H9 (cell line): ENCODE measurements at regions not wholly inside any gene's neighbourhood (a gene's known extent, or its start where the extent isn't known, plus 50 kb on each side); places are given as distances from the start of the nearest gene placed in this dataset.

ENCODE experiments used
- DNase-seq: peaks from one replicate; pipeline ENCODE4 v3.0.0-alpha.2; 2017
- H2AFZ ChIP-seq: one replicate; pipeline ENCODE4 v1.6.1; 2013; ENCODE audit warnings: mild to moderate bottlenecking, low read length, control low read depth, moderate library complexity
- H2AK5ac ChIP-seq: 2 replicates; pipeline ENCODE4 v1.6.1; 2013; ENCODE audit warnings: low read length, control low read depth, mixed read lengths; ENCODE audit not compliant: insufficient read length
- H2BK120ac ChIP-seq: one replicate; pipeline ENCODE4 v1.6.1; 2013; ENCODE audit warnings: low read depth, mild to moderate bottlenecking, low read length, control low read depth, inconsistent platforms; ENCODE audit not compliant: poor library complexity, severe bottlenecking
- H2BK12ac ChIP-seq: 2 replicates; pipeline ENCODE4 v1.6.1; 2013; ENCODE audit warnings: low read length, control low read depth, mixed read lengths, low read depth; ENCODE audit not compliant: insufficient read length
- H2BK15ac ChIP-seq: 2 replicates; pipeline ENCODE4 v1.6.1; 2013; ENCODE audit warnings: low read depth, low read length, control low read depth
- H2BK20ac ChIP-seq: one replicate; pipeline ENCODE4 v1.6.1; 2013; ENCODE audit warnings: low read depth, mild to moderate bottlenecking, low read length, control low read depth, inconsistent platforms; ENCODE audit not compliant: poor library complexity, severe bottlenecking
- H2BK5ac ChIP-seq: 2 replicates; pipeline ENCODE4 v1.6.1; 2013; ENCODE audit warnings: low read length, control low read depth, mixed read lengths; ENCODE audit not compliant: insufficient read length
- H3K14ac ChIP-seq: 2 replicates; pipeline ENCODE4 v1.6.1; 2013; ENCODE audit warnings: low read length, control low read depth; ENCODE audit not compliant: insufficient read depth
- H3K18ac ChIP-seq: 2 replicates; pipeline ENCODE4 v1.6.1; 2013; ENCODE audit warnings: low read depth, mild to moderate bottlenecking, mixed read lengths, low read length, control low read depth; ENCODE audit not compliant: insufficient read length
- H3K23ac ChIP-seq: 2 replicates; pipeline ENCODE4 v1.6.1; 2013; ENCODE audit warnings: low read length, control low read depth, mixed read lengths, low read depth; ENCODE audit not compliant: insufficient read length
- H3K23me2 ChIP-seq: 2 replicates; pipeline ENCODE4 v1.6.1; 2013; ENCODE audit warnings: low read depth, mild to moderate bottlenecking, mixed read lengths, low read length, control low read depth; ENCODE audit not compliant: insufficient read length, poor library complexity, severe bottlenecking
- H3K27ac ChIP-seq: 2 replicates; pipeline ENCODE4 v1.5.1; 2013; ENCODE audit warnings: low read length, control low read depth, mixed read lengths, low read depth; ENCODE audit not compliant: insufficient read length
- H3K27me3 ChIP-seq: 2 replicates; pipeline ENCODE4 v1.6.1; 2013; ENCODE audit warnings: low read length, control low read depth, inconsistent platforms; ENCODE audit not compliant: insufficient read depth
- H3K4ac ChIP-seq: 2 replicates; pipeline ENCODE4 v1.6.1; 2013; ENCODE audit warnings: low read depth, mild to moderate bottlenecking, control low read depth, inconsistent platforms, low read length, moderate library complexity
- H3K4me1 ChIP-seq: 2 replicates; pipeline ENCODE4 v1.6.1; 2013; ENCODE audit warnings: low read length, control low read depth, inconsistent platforms; ENCODE audit not compliant: insufficient read depth
- H3K4me2 ChIP-seq: 2 replicates; pipeline ENCODE4 v1.6.1; 2013; ENCODE audit warnings: low read length, control low read depth, mixed read lengths; ENCODE audit not compliant: insufficient read length, insufficient read depth
- H3K56ac ChIP-seq: 2 replicates; pipeline ENCODE4 v1.6.1; 2013; ENCODE audit warnings: low read depth, mild to moderate bottlenecking, mixed read lengths, low read length, control low read depth; ENCODE audit not compliant: insufficient read length
- H3K79me1 ChIP-seq: 2 replicates; pipeline ENCODE4 v1.6.1; 2013; ENCODE audit warnings: low read depth, mild to moderate bottlenecking, moderate library complexity, low read length, control low read depth, inconsistent platforms; ENCODE audit not compliant: insufficient read depth, poor library complexity, severe bottlenecking
- H3K79me2 ChIP-seq: 2 replicates; pipeline ENCODE4 v1.6.1; 2013; ENCODE audit warnings: low read length, control low read depth, inconsistent platforms; ENCODE audit not compliant: insufficient read depth
- H3K9ac ChIP-seq: 2 replicates; pipeline ENCODE4 v1.6.1; 2013; ENCODE audit warnings: low read length, control low read depth, mixed read lengths; ENCODE audit not compliant: insufficient read length; ENCODE audit errors: extremely low read depth
- H3K9me3 ChIP-seq: one replicate; pipeline ENCODE4 v1.6.1; 2013; ENCODE audit warnings: low read depth, low read length, inconsistent platforms; ENCODE audit not compliant: control insufficient read depth
- H3T11ph ChIP-seq: one replicate; pipeline ENCODE4 v1.6.1; 2013; ENCODE audit warnings: mild to moderate bottlenecking, low read length, control low read depth, inconsistent platforms
- H4K20me1 ChIP-seq: one replicate; pipeline ENCODE4 v1.6.1; 2013; ENCODE audit not compliant: control insufficient read depth, insufficient read length, insufficient read depth
- H4K5ac ChIP-seq: 2 replicates; pipeline ENCODE4 v1.6.1; 2013; ENCODE audit warnings: low read depth, mild to moderate bottlenecking, mixed read lengths, low read length, control low read depth; ENCODE audit not compliant: insufficient read length
- H4K8ac ChIP-seq: replicated peaks from 2 replicates; pipeline ENCODE4 v1.6.1; 2013; ENCODE audit warnings: low read length, control low read depth, mixed read lengths, low read depth; ENCODE audit not compliant: insufficient read length
- H4K91ac ChIP-seq: 2 replicates; pipeline ENCODE4 v1.6.1; 2013; ENCODE audit warnings: low read depth, mild to moderate bottlenecking, moderate library complexity, mixed read lengths, low read length, control low read depth; ENCODE audit not compliant: insufficient read length
- H3K27ac Mint-ChIP-seq, 3 experiments: 2 replicates in 2 of 3; 3 replicates in 1 of 3; pipeline ENCODE4 v1.8.0; 2020 to 2021; ENCODE audit warnings: mixed read lengths in 3 of 3, mild to moderate bottlenecking in 1 of 3, moderate library complexity in 1 of 3
- H3K27me3 Mint-ChIP-seq: 2 replicates; pipeline ENCODE4 v1.8.0; 2021; ENCODE audit warnings: low read depth, mild to moderate bottlenecking, moderate library complexity, mixed read lengths
- H3K36me3 Mint-ChIP-seq, 3 experiments: 2 replicates in 2 of 3; 3 replicates in 1 of 3; pipeline ENCODE4 v1.8.0; 2020 to 2021; ENCODE audit warnings: low read depth in 3 of 3, mixed read lengths in 3 of 3; ENCODE audit not compliant: insufficient read depth in 1 of 3
- H3K4me1 Mint-ChIP-seq, 2 experiments: 2 replicates each; pipeline ENCODE4 v1.8.0; 2020; ENCODE audit warnings: mixed read lengths in 2 of 2
- H3K4me3 Mint-ChIP-seq, 2 experiments: 2 replicates in 1 of 2; 3 replicates in 1 of 2; pipeline ENCODE4 v1.8.0; 2020 to 2021; ENCODE audit warnings: mild to moderate bottlenecking in 2 of 2, mixed read lengths in 2 of 2, moderate library complexity in 1 of 2
- H3K9me3 Mint-ChIP-seq, 2 experiments: 2 replicates in 1 of 2; 3 replicates in 1 of 2; pipeline ENCODE4 v1.8.0; 2020; ENCODE audit warnings: mild to moderate bottlenecking in 2 of 2, mixed read lengths in 2 of 2, moderate library complexity in 1 of 2
- TF ChIP-seq, protein P1 (sequence below): fragments of 200-600 bp; sonication (generic); conservative IDR thresholded peaks from 3 replicates; pipeline ENCODE4 v1.8.0; 2021; ENCODE audit warnings: antibody characterized with exemption, mild to moderate bottlenecking

GRCh38 chrX:1027680-1028079 lies 184.8 kb downstream of the CRLF2 start:
- Histone ChIP-seq H2BK20ac (no peak overlapping the region), H3K4me1 (no peaks in the 10 kb centered on the region), H3K79me1 (no peaks in the 10 kb centered on the region), H4K5ac (no peak overlapping the region), H3T11ph (no peak overlapping the region), H3K27ac (no peak overlapping the region), H3K56ac (no peak overlapping the region), H2AFZ (no peak overlapping the region), H4K20me1 (no peaks in the 10 kb centered on the region), H3K4ac (no peak overlapping the region), H3K9me3 (no peaks in the 10 kb centered on the region), H3K27me3 (no peaks in the 10 kb centered on the region), H2BK15ac (no peak overlapping the region), H3K14ac (no peak overlapping the region), H3K23me2 (no peaks in the 10 kb centered on the region), H2BK5ac (no peak overlapping the region), H2AK5ac (no peak overlapping the region), H3K4me2 (no peak overlapping the region), H3K79me2 (no peaks in the 10 kb centered on the region), H4K91ac (no peak overlapping the region), H2BK12ac (no peak overlapping the region), H3K23ac (no peak overlapping the region), H3K9ac (no peak overlapping the region), H4K8ac (no peak overlapping the region), H3K18ac (no peak overlapping the region), H2BK120ac (no peak overlapping the region)
- TF ChIP-seq, protein P1, sequence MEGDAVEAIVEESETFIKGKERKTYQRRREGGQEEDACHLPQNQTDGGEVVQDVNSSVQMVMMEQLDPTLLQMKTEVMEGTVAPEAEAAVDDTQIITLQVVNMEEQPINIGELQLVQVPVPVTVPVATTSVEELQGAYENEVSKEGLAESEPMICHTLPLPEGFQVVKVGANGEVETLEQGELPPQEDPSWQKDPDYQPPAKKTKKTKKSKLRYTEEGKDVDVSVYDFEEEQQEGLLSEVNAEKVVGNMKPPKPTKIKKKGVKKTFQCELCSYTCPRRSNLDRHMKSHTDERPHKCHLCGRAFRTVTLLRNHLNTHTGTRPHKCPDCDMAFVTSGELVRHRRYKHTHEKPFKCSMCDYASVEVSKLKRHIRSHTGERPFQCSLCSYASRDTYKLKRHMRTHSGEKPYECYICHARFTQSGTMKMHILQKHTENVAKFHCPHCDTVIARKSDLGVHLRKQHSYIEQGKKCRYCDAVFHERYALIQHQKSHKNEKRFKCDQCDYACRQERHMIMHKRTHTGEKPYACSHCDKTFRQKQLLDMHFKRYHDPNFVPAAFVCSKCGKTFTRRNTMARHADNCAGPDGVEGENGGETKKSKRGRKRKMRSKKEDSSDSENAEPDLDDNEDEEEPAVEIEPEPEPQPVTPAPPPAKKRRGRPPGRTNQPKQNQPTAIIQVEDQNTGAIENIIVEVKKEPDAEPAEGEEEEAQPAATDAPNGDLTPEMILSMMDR = no peak
- peaks cover 0 to 7% of the 10 kb centered on the region in 2 experiments; a peak in 1 of 5 replicates for H3K9me3 Mint-ChIP-seq
- DNase-seq = no peak
- no peak overlapping the region for H3K4me3 Mint-ChIP-seq
- H3K27ac Mint-ChIP-seq = peak overlapping the region in 1 of 3 experiments; percentile 10; a peak in 2 of 7 replicates
- H3K36me3 Mint-ChIP-seq = no peaks in the 10 kb centered on the region; a peak in 1 of 7 replicates
- peaks cover 7 to 19% of the 10 kb centered on the region in 2 experiments; a peak in 3 of 4 replicates for H3K4me1 Mint-ChIP-seq
- peaks cover 3% of the 10 kb centered on the region for H3K27me3 Mint-ChIP-seq
